ENCODE measurements at regions not wholly inside any gene's neighbourhood (a gene's known extent, or its start where the extent isn't known, plus 50 kb on each side); places are given as distances from the start of the nearest gene placed in this dataset.

GRCh38 chr12:83196694-83197350 is 510.1 kb downstream of the TMTC2 start:
- no peak for DNase-seq (ENCODE audit: low spot score)

GRCh38 chr12:83190631-83191390 is 504.1 kb downstream of the TMTC2 start:
- DNase-seq (ENCODE audit: low spot score): no peak

- no peak for DNase-seq (ENCODE audit: low spot score)
These were observed 499.7 kb downstream of the TMTC2 start for GRCh38 chr12:83186419-83186818.

GRCh38 chr12:83185241-83185640 is 498.5 kb downstream of the TMTC2 start:
- DNase-seq (ENCODE audit: low spot score): no peak
